ENCODE measurements at regions not wholly inside any gene's neighbourhood (a gene's known extent, or its start where the extent isn't known, plus 50 kb on each side); places are given as distances from the start of the nearest gene placed in this dataset.

DNA sequence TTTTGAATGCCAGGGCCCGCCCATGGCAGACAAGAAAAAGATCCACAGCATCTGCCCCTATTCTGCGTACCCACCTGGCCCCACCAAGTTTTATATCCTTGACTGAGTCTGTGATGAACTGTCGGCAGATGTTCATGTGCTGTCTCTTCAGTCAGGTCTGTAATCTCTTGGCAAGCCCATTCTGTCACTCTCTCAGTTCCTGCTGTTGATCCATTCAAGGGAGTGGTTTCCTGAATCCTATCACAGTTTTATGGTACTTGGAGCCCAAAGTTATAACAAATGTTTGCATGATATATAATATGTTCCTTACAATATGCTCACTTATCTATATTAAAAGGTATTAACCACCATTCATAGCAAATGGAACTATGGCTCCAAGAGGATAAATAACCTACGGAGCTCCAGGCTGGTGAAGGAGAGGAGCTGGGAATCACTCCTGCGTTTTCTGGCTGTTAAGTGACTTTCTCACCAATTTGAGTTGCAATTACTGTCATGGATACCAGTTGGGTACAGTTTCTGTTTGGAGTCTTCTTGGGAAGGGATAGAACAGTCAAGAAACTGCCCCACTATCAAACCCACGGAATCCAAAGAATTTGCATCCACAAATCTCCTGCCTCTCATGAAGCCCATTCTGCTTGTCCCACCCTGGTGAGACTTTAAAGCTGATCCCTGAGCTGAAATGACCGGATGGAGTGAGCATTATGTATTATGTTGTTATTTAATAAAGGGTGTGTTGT, 103.4 kb upstream of the SPRY4 start:
- H2AFZ ChIP-seq = no peak overlapping the region
- H3K27ac ChIP-seq = no peak overlapping the region
- TF ChIP-seq, protein P1, sequence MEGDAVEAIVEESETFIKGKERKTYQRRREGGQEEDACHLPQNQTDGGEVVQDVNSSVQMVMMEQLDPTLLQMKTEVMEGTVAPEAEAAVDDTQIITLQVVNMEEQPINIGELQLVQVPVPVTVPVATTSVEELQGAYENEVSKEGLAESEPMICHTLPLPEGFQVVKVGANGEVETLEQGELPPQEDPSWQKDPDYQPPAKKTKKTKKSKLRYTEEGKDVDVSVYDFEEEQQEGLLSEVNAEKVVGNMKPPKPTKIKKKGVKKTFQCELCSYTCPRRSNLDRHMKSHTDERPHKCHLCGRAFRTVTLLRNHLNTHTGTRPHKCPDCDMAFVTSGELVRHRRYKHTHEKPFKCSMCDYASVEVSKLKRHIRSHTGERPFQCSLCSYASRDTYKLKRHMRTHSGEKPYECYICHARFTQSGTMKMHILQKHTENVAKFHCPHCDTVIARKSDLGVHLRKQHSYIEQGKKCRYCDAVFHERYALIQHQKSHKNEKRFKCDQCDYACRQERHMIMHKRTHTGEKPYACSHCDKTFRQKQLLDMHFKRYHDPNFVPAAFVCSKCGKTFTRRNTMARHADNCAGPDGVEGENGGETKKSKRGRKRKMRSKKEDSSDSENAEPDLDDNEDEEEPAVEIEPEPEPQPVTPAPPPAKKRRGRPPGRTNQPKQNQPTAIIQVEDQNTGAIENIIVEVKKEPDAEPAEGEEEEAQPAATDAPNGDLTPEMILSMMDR (IDR thresholded peaks at IDR 0.05) = no peak
- no peaks in the 10 kb centered on the region for H3K36me3 ChIP-seq (ENCODE audit: control insufficient read depth, insufficient read depth, low read length)
- H3K4me2 ChIP-seq (ENCODE audit: low read length) = no peak overlapping the region
- no peaks in the 10 kb centered on the region for H3K9me3 ChIP-seq (ENCODE audit: control insufficient read depth, low read length)
- no peak overlapping the region for H3K4me3 ChIP-seq (ENCODE audit: low read depth, low read length)
- H3K79me2 ChIP-seq = no peaks in the 10 kb centered on the region
- H3K27me3 ChIP-seq (ENCODE audit: control insufficient read depth, insufficient read depth, low read length) = no peaks in the 10 kb centered on the region
- H3K9ac ChIP-seq = no peak overlapping the region
- peaks cover 10% of the 10 kb centered on the region for H3K4me1 ChIP-seq

GRCh38 chr5:142427529-142427928, 102.7 kb upstream of the SPRY4 start:
- H3K9me3 ChIP-seq (ENCODE audit: control insufficient read depth, low read length) = no peaks in the 10 kb centered on the region
- no peak overlapping the region for H3K9ac ChIP-seq
- H3K27ac ChIP-seq = peak overlapping the region; percentile 41
- H3K79me2 ChIP-seq = no peaks in the 10 kb centered on the region
- H3K27me3 ChIP-seq (ENCODE audit: control insufficient read depth, insufficient read depth, low read length) = no peaks in the 10 kb centered on the region
- no peak overlapping the region for H2AFZ ChIP-seq
- H3K4me3 ChIP-seq (ENCODE audit: low read depth, low read length) = no peak overlapping the region
- H3K4me2 ChIP-seq (ENCODE audit: low read length) = no peak overlapping the region
- TF ChIP-seq, protein P1 (IDR thresholded peaks at IDR 0.05) = no peak
- H3K4me1 ChIP-seq = peaks cover 3% of the 10 kb centered on the region
- H3K36me3 ChIP-seq (ENCODE audit: control insufficient read depth, insufficient read depth, low read length) = no peaks in the 10 kb centered on the region

DNA sequence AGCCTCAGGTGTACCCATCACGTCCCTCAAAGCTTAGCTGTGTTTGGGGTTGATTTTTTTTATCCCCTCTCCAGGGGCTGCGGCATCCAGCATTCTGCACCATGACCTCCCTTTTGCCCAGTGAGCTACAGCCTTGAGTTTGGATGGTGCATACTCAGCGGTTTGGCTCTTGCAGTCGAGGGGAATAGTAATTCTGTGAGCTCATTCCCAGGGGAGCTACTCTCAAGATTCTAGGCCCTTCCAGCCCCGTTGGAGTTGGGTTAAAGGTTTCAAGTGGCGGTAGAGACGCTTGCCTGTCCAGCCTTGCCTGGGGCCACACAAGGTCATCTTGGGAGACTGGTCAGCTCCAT, 102.2 kb upstream of the SPRY4 start:
- H3K9ac ChIP-seq = no peak overlapping the region
- TF ChIP-seq, protein P1 (IDR thresholded peaks at IDR 0.05) = no peak
- H3K79me2 ChIP-seq = no peaks in the 10 kb centered on the region
- H3K27ac ChIP-seq = peak overlapping the region; percentile 41
- H3K4me3 ChIP-seq (ENCODE audit: low read depth, low read length) = no peak overlapping the region
- H2AFZ ChIP-seq = no peak overlapping the region
- no peaks in the 10 kb centered on the region for H3K36me3 ChIP-seq (ENCODE audit: control insufficient read depth, insufficient read depth, low read length)
- no peaks in the 10 kb centered on the region for H3K27me3 ChIP-seq (ENCODE audit: control insufficient read depth, insufficient read depth, low read length)
- H3K9me3 ChIP-seq (ENCODE audit: control insufficient read depth, low read length) = no peaks in the 10 kb centered on the region
- H3K4me1 ChIP-seq = no peaks in the 10 kb centered on the region
- H3K4me2 ChIP-seq (ENCODE audit: low read length) = no peak overlapping the region

GRCh38 chr5:142426129-142427014, 101.6 kb upstream of the SPRY4 start:
- Histone ChIP-seq H3K4me1 (peaks cover 1% of the 10 kb centered on the region), H2AFZ (no peak overlapping the region), H3K27ac (peak overlapping the region; percentile 41), H3K36me3 (ENCODE audit: control insufficient read depth, insufficient read depth, low read length) (no peaks in the 10 kb centered on the region), H3K27me3 (ENCODE audit: control insufficient read depth, insufficient read depth, low read length) (no peaks in the 10 kb centered on the region), H3K9ac (no peak overlapping the region), H3K79me2 (no peaks in the 10 kb centered on the region), H3K4me3 (ENCODE audit: low read depth, low read length) (no peak overlapping the region), H3K9me3 (ENCODE audit: control insufficient read depth, low read length) (no peaks in the 10 kb centered on the region), H3K4me2 (ENCODE audit: low read length) (no peak overlapping the region)
- TF ChIP-seq, protein P1 (IDR thresholded peaks at IDR 0.05) = no peak

All from parathyroid adenoma (tissue), 2 donors.